H9 (cell line): ENCODE measurements at regions not wholly inside any gene's neighbourhood (a gene's known extent, or its start where the extent isn't known, plus 50 kb on each side); places are given as distances from the start of the nearest gene placed in this dataset.

Source experiments
- DNase-seq: peaks from one replicate; pipeline ENCODE4 v3.0.0-alpha.2; 2017
- H2AFZ ChIP-seq: one replicate; pipeline ENCODE4 v1.6.1; 2013; ENCODE audit warnings: mild to moderate bottlenecking, low read length, control low read depth, moderate library complexity
- H2AK5ac ChIP-seq: 2 replicates; pipeline ENCODE4 v1.6.1; 2013; ENCODE audit warnings: low read length, control low read depth, mixed read lengths; ENCODE audit not compliant: insufficient read length
- H2BK120ac ChIP-seq: one replicate; pipeline ENCODE4 v1.6.1; 2013; ENCODE audit warnings: low read depth, mild to moderate bottlenecking, low read length, control low read depth, inconsistent platforms; ENCODE audit not compliant: poor library complexity, severe bottlenecking
- H2BK12ac ChIP-seq: 2 replicates; pipeline ENCODE4 v1.6.1; 2013; ENCODE audit warnings: low read length, control low read depth, mixed read lengths, low read depth; ENCODE audit not compliant: insufficient read length
- H2BK15ac ChIP-seq: 2 replicates; pipeline ENCODE4 v1.6.1; 2013; ENCODE audit warnings: low read depth, low read length, control low read depth
- H2BK20ac ChIP-seq: one replicate; pipeline ENCODE4 v1.6.1; 2013; ENCODE audit warnings: low read depth, mild to moderate bottlenecking, low read length, control low read depth, inconsistent platforms; ENCODE audit not compliant: poor library complexity, severe bottlenecking
- H2BK5ac ChIP-seq: 2 replicates; pipeline ENCODE4 v1.6.1; 2013; ENCODE audit warnings: low read length, control low read depth, mixed read lengths; ENCODE audit not compliant: insufficient read length
- H3K14ac ChIP-seq: 2 replicates; pipeline ENCODE4 v1.6.1; 2013; ENCODE audit warnings: low read length, control low read depth; ENCODE audit not compliant: insufficient read depth
- H3K18ac ChIP-seq: 2 replicates; pipeline ENCODE4 v1.6.1; 2013; ENCODE audit warnings: low read depth, mild to moderate bottlenecking, mixed read lengths, low read length, control low read depth; ENCODE audit not compliant: insufficient read length
- H3K23ac ChIP-seq: 2 replicates; pipeline ENCODE4 v1.6.1; 2013; ENCODE audit warnings: low read length, control low read depth, mixed read lengths, low read depth; ENCODE audit not compliant: insufficient read length
- H3K23me2 ChIP-seq: 2 replicates; pipeline ENCODE4 v1.6.1; 2013; ENCODE audit warnings: low read depth, mild to moderate bottlenecking, mixed read lengths, low read length, control low read depth; ENCODE audit not compliant: insufficient read length, poor library complexity, severe bottlenecking
- H3K27ac ChIP-seq: 2 replicates; pipeline ENCODE4 v1.5.1; 2013; ENCODE audit warnings: low read length, control low read depth, mixed read lengths, low read depth; ENCODE audit not compliant: insufficient read length
- H3K27me3 ChIP-seq: 2 replicates; pipeline ENCODE4 v1.6.1; 2013; ENCODE audit warnings: low read length, control low read depth, inconsistent platforms; ENCODE audit not compliant: insufficient read depth
- H3K4ac ChIP-seq: 2 replicates; pipeline ENCODE4 v1.6.1; 2013; ENCODE audit warnings: low read depth, mild to moderate bottlenecking, control low read depth, inconsistent platforms, low read length, moderate library complexity
- H3K4me1 ChIP-seq: 2 replicates; pipeline ENCODE4 v1.6.1; 2013; ENCODE audit warnings: low read length, control low read depth, inconsistent platforms; ENCODE audit not compliant: insufficient read depth
- H3K4me2 ChIP-seq: 2 replicates; pipeline ENCODE4 v1.6.1; 2013; ENCODE audit warnings: low read length, control low read depth, mixed read lengths; ENCODE audit not compliant: insufficient read length, insufficient read depth
- H3K56ac ChIP-seq: 2 replicates; pipeline ENCODE4 v1.6.1; 2013; ENCODE audit warnings: low read depth, mild to moderate bottlenecking, mixed read lengths, low read length, control low read depth; ENCODE audit not compliant: insufficient read length
- H3K79me1 ChIP-seq: 2 replicates; pipeline ENCODE4 v1.6.1; 2013; ENCODE audit warnings: low read depth, mild to moderate bottlenecking, moderate library complexity, low read length, control low read depth, inconsistent platforms; ENCODE audit not compliant: insufficient read depth, poor library complexity, severe bottlenecking
- H3K79me2 ChIP-seq: 2 replicates; pipeline ENCODE4 v1.6.1; 2013; ENCODE audit warnings: low read length, control low read depth, inconsistent platforms; ENCODE audit not compliant: insufficient read depth
- H3K9ac ChIP-seq: 2 replicates; pipeline ENCODE4 v1.6.1; 2013; ENCODE audit warnings: low read length, control low read depth, mixed read lengths; ENCODE audit not compliant: insufficient read length; ENCODE audit errors: extremely low read depth
- H3K9me3 ChIP-seq: one replicate; pipeline ENCODE4 v1.6.1; 2013; ENCODE audit warnings: low read depth, low read length, inconsistent platforms; ENCODE audit not compliant: control insufficient read depth
- H3T11ph ChIP-seq: one replicate; pipeline ENCODE4 v1.6.1; 2013; ENCODE audit warnings: mild to moderate bottlenecking, low read length, control low read depth, inconsistent platforms
- H4K20me1 ChIP-seq: one replicate; pipeline ENCODE4 v1.6.1; 2013; ENCODE audit not compliant: control insufficient read depth, insufficient read length, insufficient read depth
- H4K5ac ChIP-seq: 2 replicates; pipeline ENCODE4 v1.6.1; 2013; ENCODE audit warnings: low read depth, mild to moderate bottlenecking, mixed read lengths, low read length, control low read depth; ENCODE audit not compliant: insufficient read length
- H4K8ac ChIP-seq: replicated peaks from 2 replicates; pipeline ENCODE4 v1.6.1; 2013; ENCODE audit warnings: low read length, control low read depth, mixed read lengths, low read depth; ENCODE audit not compliant: insufficient read length
- H4K91ac ChIP-seq: 2 replicates; pipeline ENCODE4 v1.6.1; 2013; ENCODE audit warnings: low read depth, mild to moderate bottlenecking, moderate library complexity, mixed read lengths, low read length, control low read depth; ENCODE audit not compliant: insufficient read length
- H3K27ac Mint-ChIP-seq, 3 experiments: 2 replicates in 2 of 3; 3 replicates in 1 of 3; pipeline ENCODE4 v1.8.0; 2020 to 2021; ENCODE audit warnings: mixed read lengths in 3 of 3, mild to moderate bottlenecking in 1 of 3, moderate library complexity in 1 of 3
- H3K27me3 Mint-ChIP-seq: 2 replicates; pipeline ENCODE4 v1.8.0; 2021; ENCODE audit warnings: low read depth, mild to moderate bottlenecking, moderate library complexity, mixed read lengths
- H3K36me3 Mint-ChIP-seq, 3 experiments: 2 replicates in 2 of 3; 3 replicates in 1 of 3; pipeline ENCODE4 v1.8.0; 2020 to 2021; ENCODE audit warnings: low read depth in 3 of 3, mixed read lengths in 3 of 3; ENCODE audit not compliant: insufficient read depth in 1 of 3
- H3K4me1 Mint-ChIP-seq, 2 experiments: 2 replicates each; pipeline ENCODE4 v1.8.0; 2020; ENCODE audit warnings: mixed read lengths in 2 of 2
- H3K4me3 Mint-ChIP-seq, 2 experiments: 2 replicates in 1 of 2; 3 replicates in 1 of 2; pipeline ENCODE4 v1.8.0; 2020 to 2021; ENCODE audit warnings: mild to moderate bottlenecking in 2 of 2, mixed read lengths in 2 of 2, moderate library complexity in 1 of 2
- H3K9me3 Mint-ChIP-seq, 2 experiments: 2 replicates in 1 of 2; 3 replicates in 1 of 2; pipeline ENCODE4 v1.8.0; 2020; ENCODE audit warnings: mild to moderate bottlenecking in 2 of 2, mixed read lengths in 2 of 2, moderate library complexity in 1 of 2
- CTCF ChIP-seq: fragments of 200-600 bp; sonication (generic); conservative IDR thresholded peaks from 3 replicates; pipeline ENCODE4 v1.8.0; 2021; ENCODE audit warnings: antibody characterized with exemption, mild to moderate bottlenecking
- WGBS: extraction: QIAGEN DNeasy Blood & Tissue Kit; methylation state at CpG from one replicate; pipeline ENCODE4 v1.1.7; 2013; ENCODE audit warnings: missing lambda C conversion rate, low lambda C conversion rate, mixed read lengths; ENCODE audit not compliant: insufficient read length; ENCODE audit errors: extremely low coverage; 5-methylcytosine and 5-hydroxymethylcytosine counted together

GRCh38 chr10:118957443-118957825, 72.1 kb upstream of the NANOS1 start:
- Mint-ChIP-seq H3K27ac (no peak overlapping the region; a peak in 1 of 7 replicates), H3K4me3 (no peak overlapping the region), H3K9me3 (no peaks in the 10 kb centered on the region), H3K27me3 (peaks cover 2% of the 10 kb centered on the region; the same call in 1 of the 2 replicates), H3K4me1 (peaks cover 4 to 20% of the 10 kb centered on the region in 2 experiments), H3K36me3 (no peaks in the 10 kb centered on the region)
- Histone ChIP-seq H4K8ac (no peak overlapping the region), H3T11ph (no peak overlapping the region), H3K4me1 (no peaks in the 10 kb centered on the region), H3K27me3 (no peaks in the 10 kb centered on the region), H3K79me1 (no peaks in the 10 kb centered on the region), H3K79me2 (no peaks in the 10 kb centered on the region), H3K23ac (no peak overlapping the region), H3K14ac (no peak overlapping the region), H2BK5ac (no peak overlapping the region), H3K9me3 (no peaks in the 10 kb centered on the region), H2AFZ (no peak overlapping the region), H3K27ac (no peak overlapping the region), H2AK5ac (no peak overlapping the region), H3K18ac (no peak overlapping the region), H4K20me1 (no peaks in the 10 kb centered on the region), H3K4ac (no peak overlapping the region), H3K56ac (no peak overlapping the region), H3K4me2 (no peak overlapping the region), H4K91ac (no peak overlapping the region), H3K9ac (no peak overlapping the region), H3K23me2 (no peaks in the 10 kb centered on the region), H2BK120ac (no peak overlapping the region), H2BK15ac (no peak overlapping the region), H4K5ac (no peak overlapping the region), H2BK20ac (no peak overlapping the region), H2BK12ac (no peak overlapping the region)
- peak; percentile 20 for DNase-seq
- TF ChIP-seq CTCF: no peak
- no CpG with 5 or more reads among the region's 5 CpGs for WGBS
